ENCODE measurements at regions not wholly inside any gene's neighbourhood (a gene's known extent, or its start where the extent isn't known, plus 50 kb on each side); places are given as distances from the start of the nearest gene placed in this dataset.
"Not testable (repeated sequence)": the region's sequence is repeated elsewhere in the genome, so short reads cannot be mapped to it uniquely, and the experiment has no call there.

DNA sequence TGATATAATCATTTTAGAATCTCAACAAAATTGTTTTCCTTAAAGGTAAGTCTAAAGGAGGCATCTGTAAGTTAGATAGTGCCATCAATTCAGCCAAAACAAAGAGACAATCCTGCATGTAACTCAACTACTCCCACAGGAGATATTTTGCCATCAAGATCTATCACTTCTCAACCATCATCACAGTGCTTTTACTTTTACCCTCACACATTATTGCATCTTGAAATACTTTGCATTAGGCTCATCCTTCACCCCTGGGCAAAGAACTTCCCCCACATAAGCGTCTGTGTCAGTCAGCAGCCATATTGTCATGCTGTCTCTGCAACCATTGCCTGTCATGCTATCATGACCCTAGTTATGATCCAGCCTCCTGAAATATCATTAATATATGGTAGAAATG, 54.9 kb upstream of the NLGN1 start:
- DNase-seq (ENCODE audit: low spot score) = no peak

GRCh38 chr3:173340626-173341025, 56.9 kb upstream of the NLGN1 start:
- no peak for DNase-seq (ENCODE audit: low spot score)

- no peak for DNase-seq (ENCODE audit: low spot score)
These were observed 61.3 kb upstream of the NLGN1 start for GRCh38 chr3:173336261-173336660.

GRCh38 chr3:173306110-173306509, 91.4 kb upstream of the NLGN1 start:
- no peak for DNase-seq (ENCODE audit: low spot score)

DNA sequence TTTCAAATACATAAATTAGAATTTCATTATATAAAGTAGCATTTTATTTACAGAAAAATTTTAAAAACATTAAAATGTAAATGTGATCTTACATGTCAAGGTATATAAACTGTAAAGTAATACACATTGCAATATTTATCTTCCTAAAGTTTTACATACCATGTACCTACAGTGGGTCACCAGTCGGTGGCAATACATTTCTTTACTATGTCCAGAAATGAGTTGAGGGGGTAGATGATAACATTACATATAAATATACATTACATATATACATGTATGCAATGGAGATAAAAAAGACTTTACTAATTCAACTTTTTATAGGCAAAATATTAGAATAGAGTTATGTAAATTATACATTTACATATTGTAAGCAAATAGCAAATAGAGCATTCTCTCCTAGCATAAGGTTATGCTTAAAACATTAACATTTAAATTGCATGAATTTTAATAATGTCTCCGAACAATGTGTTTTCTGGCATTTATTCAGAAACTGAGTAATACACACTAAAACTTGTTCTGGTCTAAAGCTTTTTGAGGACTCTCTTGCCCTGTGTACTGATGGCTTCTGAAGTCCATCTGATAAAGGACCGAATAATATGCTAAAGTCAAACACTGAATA, 93.3 kb upstream of the NLGN1 start:
- DNase-seq (ENCODE audit: low spot score) = no peak

DNA sequence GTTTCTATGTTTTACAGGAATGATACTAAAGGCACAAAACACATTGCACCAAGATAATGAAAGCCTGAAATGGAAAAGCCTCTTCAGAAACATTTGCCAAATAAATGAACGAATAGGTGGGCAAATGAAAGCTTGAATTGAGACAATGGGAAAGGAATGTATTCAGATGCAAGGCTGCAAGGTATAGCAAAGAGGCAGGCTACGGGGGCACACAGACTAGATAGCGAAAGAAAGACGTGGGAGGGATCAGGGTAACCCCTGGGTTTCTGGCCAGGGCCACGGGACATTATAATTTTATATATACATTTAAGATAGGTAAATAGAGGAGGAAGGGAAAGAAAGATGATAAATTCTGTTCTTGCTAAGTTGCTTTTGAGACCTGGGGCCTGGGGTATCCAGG, 95.9 kb upstream of the NLGN1 start:
- no peak for DNase-seq (ENCODE audit: low spot score)

DNA sequence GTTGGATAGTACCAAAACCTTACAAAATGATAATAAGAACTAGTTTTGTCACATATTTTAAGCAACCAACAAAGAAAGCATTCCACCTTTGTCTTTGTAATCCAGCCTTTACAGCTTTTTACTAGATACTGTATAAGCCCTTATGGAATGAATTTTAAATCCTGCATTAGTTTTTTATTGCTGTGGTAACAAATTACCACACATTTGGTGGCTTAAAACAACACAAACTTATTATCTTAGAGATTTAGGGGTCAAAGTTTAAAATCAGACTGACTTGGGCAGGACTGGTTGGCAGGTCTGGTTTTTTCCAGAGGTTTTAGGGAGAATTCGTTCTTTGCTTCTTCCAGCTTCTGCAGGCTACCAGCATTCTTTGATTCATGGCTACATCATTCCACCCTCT, 108.5 kb upstream of the NLGN1 start:
- no peak for DNase-seq (ENCODE audit: low spot score)

DNA sequence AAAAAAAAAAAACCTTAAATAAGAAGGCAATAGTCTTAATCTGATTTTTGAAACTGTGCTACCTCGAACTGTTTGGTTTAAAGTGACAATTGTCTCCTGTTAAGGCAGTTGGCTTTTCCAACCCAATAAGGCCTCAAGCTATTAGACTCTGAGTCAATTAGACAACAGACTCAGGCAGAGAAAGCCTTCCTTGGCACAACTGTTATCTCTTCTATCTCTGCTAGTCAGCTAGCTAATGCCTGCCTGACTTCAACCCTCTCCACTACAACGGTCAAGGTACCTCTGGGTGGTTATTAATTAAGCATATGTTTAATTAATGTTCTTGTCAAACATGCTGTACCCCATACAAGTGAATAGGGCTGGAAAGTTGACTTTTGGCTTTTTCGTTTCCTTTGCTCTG, 110.2 kb upstream of the NLGN1 start:
- DNase-seq (ENCODE audit: low spot score) = no peak

GRCh38 chr3:173286507-173286906, 111.0 kb upstream of the NLGN1 start:
- DNase-seq (ENCODE audit: low spot score) = not testable (repeated sequence)

DNA sequence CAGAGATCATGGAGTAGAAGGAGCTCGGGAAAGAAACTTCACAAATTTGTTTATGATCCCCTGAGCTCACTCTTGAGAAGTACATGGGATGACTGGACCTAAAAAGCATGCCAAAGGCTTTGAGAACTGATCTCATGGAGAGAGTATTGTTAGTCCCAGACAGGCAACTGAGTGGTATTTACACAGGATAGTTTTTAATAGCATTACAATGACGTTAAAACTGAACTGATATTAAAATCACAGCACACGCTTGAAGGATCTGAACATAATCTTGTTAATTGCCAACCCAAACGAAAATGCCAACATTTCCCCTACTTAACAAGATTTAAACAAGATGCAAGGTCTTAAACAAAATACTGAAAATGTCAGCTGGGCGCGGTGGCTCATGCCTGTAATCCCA, 113.2 kb upstream of the NLGN1 start:
- no peak for DNase-seq (ENCODE audit: low spot score)

- DNase-seq (ENCODE audit: low spot score) = no peak
These were observed 121.8 kb upstream of the NLGN1 start for GRCh38 chr3:173275740-173276139.

GRCh38 chr3:173273838-173274237, 123.7 kb upstream of the NLGN1 start:
- no peak for DNase-seq (ENCODE audit: low spot score)

- no peak for DNase-seq (ENCODE audit: low spot score)
These were observed 127.7 kb upstream of the SPATA16 start for GRCh38 chr3:173268781-173269180.

DNA sequence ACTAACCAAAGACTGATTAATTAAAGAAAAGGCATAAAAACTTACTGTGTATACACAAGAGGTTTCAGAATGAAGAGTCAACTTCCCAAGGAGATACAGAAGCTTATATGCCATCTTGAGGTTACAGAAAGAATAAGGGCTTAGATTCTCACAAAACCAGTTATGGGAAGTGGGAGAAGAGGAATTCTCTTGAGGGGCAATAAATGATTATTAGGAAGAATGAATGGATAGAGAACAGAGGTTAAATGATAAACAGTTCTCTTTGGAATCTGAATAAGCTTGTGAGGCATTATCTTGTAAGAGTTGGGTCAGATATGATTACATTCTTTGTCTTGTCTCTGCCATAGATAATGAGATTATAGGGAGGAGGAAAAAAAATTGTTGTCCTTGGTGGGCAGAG, 126.7 kb upstream of the SPATA16 start:
- no peak for DNase-seq (ENCODE audit: low spot score)

DNA sequence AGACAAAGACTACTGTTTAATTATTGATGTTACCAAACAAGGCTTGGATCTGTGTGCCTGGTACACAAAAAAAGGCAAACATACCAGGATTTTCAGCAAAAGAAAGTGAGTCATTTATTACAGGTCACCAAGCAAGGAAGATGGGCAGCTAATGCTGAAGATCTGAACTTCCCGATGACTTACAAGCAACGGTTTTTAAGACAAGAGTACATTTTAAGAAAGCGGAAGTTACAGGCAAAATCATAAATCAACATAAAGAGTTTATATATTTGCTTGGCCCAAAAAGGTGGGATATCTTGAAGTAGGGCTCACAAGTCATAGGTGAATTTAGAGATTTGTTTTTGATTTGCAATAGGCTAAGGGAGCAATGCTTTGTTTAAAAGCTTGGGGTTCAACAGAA, 125.4 kb upstream of the SPATA16 start:
- no peak for DNase-seq (ENCODE audit: low spot score)

GRCh38 chr3:173258697-173259096, 117.7 kb upstream of the SPATA16 start:
- no peak for DNase-seq (ENCODE audit: low spot score)

GRCh38 chr3:173257797-173258196, 116.8 kb upstream of the SPATA16 start:
- DNase-seq (ENCODE audit: low spot score) = no peak

DNA sequence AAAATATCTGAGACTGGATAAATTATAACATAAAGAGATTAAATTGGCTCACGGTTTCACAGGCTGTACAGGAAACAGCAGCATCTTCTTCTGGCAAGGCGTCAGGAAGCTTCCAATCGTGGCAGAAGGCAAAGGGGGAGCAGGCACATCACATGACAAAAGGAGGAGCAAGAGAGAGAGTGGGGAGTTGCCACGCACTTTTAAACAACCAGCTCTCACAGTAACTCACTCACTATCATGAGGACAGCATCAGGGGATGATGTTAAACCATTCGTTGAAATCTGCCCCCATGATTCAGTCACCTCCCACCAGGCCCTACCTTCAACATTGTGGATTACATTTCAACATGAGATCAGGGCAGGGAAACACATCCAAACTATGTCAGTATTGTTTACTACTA, 114.5 kb upstream of the SPATA16 start:
- no peak for DNase-seq (ENCODE audit: low spot score)

- DNase-seq (ENCODE audit: low spot score) = no peak
These were observed 112.4 kb upstream of the SPATA16 start for GRCh38 chr3:173253471-173253870.

DNA sequence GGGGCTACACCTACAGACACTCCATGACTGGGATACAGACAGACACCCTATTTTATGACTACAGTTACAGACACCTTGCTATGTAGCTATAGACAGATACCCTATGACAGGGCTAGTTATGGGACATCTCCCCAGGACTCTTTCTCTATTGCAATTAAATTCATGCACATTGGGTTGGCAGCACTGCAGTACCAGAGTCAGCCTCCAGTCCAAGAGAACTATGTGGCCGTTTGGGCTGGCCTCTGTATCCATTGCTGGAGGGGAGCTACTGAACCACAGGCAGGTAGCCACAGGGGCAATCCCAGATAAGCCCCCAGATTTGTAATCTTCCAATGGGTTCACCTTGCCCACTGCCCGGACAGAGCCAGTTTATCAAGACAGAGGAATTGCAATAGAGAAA, 108.4 kb upstream of the SPATA16 start:
- no peak for DNase-seq (ENCODE audit: low spot score)

DNA sequence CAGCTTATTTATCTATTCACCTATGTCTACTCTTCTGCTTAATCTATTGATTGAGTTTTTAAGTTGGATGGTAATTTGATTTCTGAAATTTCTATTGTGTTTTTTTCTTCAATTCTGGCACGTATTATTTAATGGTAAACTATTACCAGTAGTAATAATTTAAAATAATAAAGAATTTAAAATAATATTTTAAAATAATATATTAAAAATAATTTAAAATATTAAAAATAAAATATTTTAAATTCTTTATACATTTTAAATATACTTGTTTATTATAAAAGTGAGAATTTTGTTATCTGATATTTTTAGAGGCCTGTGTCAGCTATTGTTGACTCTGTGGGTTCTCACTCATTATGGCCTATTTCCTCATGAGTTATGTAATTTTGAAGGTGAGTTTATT, 100.7 kb upstream of the SPATA16 start:
- no peak for DNase-seq (ENCODE audit: low spot score)

DNA sequence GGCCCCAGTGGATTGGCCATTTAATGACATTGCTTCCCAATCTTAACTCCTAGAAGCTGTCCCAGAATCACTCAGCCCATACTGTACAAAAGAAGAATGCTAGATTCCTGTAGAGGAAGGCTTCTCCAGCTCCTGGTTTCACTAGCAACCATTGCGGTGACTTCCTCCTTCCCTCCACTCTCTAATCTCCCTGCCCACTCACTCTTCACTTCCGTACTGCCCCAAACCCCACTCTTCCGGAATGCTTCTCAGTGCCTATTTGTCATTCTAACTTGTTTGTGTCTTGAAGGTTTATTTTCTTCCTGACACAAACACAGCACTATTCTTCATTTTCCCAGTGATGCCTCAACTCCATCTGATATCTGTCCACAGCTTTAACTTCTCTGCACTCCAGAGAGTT, 97.1 kb upstream of the SPATA16 start:
- DNase-seq (ENCODE audit: low spot score) = no peak

DNA sequence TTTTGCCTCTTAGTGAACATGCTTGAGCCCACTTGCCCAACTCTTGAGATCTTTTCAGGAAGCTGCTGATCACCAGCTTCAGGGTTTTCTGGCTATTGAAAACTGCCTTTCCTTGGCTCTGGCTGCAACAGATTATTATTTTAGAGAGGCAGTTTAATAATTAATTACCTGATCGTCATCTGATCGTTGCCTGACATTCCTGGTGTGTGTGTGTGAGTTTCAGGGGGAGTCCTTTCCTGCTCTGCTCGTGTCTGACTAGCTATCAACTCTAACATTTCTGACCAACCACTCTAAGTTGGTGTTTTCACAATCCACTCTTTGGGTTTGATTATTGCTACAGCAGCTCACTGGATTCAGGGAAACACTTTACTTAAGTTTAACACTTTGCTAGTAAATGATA, 84.3 kb upstream of the SPATA16 start:
- DNase-seq (ENCODE audit: low spot score) = no peak

- peak; percentile 33 for DNase-seq (ENCODE audit: low spot score)
These were observed 80.0 kb upstream of the SPATA16 start for GRCh38 chr3:173221010-173221409.

DNA sequence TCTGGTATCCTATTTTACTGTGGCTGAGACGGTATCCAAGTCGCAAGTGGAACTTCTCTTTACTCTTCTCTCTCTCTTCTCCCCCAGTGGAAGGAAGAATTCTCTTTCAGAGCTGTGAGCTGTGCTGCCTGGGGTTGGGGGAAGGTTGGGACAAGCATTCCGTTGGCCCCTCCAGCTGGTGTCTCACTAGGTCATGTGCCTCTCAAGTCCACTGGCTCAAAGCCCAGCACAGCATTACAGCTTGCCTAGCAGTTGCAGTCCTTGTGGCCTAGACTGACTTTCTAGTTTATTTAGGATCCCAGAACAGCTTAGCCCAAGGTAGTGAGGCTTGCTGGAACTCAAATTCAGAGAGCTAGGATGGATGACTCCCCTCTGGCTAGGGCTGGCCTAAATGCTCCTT, 76.1 kb upstream of the SPATA16 start:
- DNase-seq (ENCODE audit: low spot score) = no peak

All from RKO (cell line).